CD4-positive, alpha-beta T cell (primary cell): ENCODE measurements at regions not wholly inside any gene's neighbourhood (a gene's known extent, or its start where the extent isn't known, plus 50 kb on each side); places are given as distances from the start of the nearest gene placed in this dataset.
"Not testable (repeated sequence)": the region's sequence is repeated elsewhere in the genome, so short reads cannot be mapped to it uniquely, and the experiment has no call there.

Source experiments
- ATAC-seq: fragments of 200-7000 bp; cut with Tn5 transposase; one replicate; pipeline ENCODE4 v1.10.0; 2022; ENCODE audit warnings: mild to moderate bottlenecking; ENCODE audit not compliant: poor library complexity
- CTCF ChIA-PET: fragments of 350-600 bp; sonication (Branson Sonifier 250); formaldehyde crosslinking; loops from one replicate; lab custom pipeline; 2021; ENCODE audit warnings: antibody characterized with exemption, inconsistent platforms; lab: Charles Lee
- POLR2A ChIA-PET: fragments of 350-600 bp; sonication (Branson Sonifier 250); formaldehyde crosslinking; loops from one replicate; lab custom pipeline; 2021; ENCODE audit warnings: antibody characterized with exemption, inconsistent platforms; lab: Charles Lee
- DNase-seq, 14 experiments: peaks; one replicate each; pipeline ENCODE4 v3.0.0-alpha.2; 2013 to 2020; ENCODE audit warnings: mixed read lengths in 2 of 14
- H3K27ac ChIP-seq, 2 donors: one replicate each; pipeline versions ENCODE4 v1.5.1 to v1.7.0; 2013; ENCODE audit warnings: low read length in 2 of 2, low read depth in 1 of 2, mild to moderate bottlenecking in 1 of 2
- H3K27me3 ChIP-seq, 2 experiments: 1 replicate in 1 of 2; 2 replicates in 1 of 2; pipeline versions ENCODE4 v1.6.1 to v1.7.0; 2013; ENCODE audit warnings: low read length in 2 of 2, control low read depth in 1 of 2, mild to moderate bottlenecking in 1 of 2, moderate library complexity in 1 of 2; ENCODE audit not compliant: insufficient read depth in 2 of 2, control insufficient read depth in 1 of 2
- H3K36me3 ChIP-seq: one replicate; pipeline ENCODE4 v1.6.1; 2013; ENCODE audit warnings: low read length, control low read depth; ENCODE audit not compliant: insufficient read depth
- H3K4me1 ChIP-seq: one replicate; pipeline ENCODE4 v1.6.1; 2013; ENCODE audit warnings: low read length, control low read depth; ENCODE audit not compliant: insufficient read depth
- H3K4me3 ChIP-seq: one replicate; pipeline ENCODE4 v1.5.1; 2013; ENCODE audit warnings: mild to moderate bottlenecking, low read length, moderate library complexity
- H3K9me3 ChIP-seq, 2 experiments: 1 replicate in 1 of 2; 2 replicates in 1 of 2; pipeline versions ENCODE4 v1.6.1 to v1.7.0; 2013; ENCODE audit warnings: low read length in 2 of 2, mild to moderate bottlenecking in 2 of 2, control low read depth in 1 of 2, moderate library complexity in 1 of 2; ENCODE audit not compliant: control insufficient read depth in 1 of 2, insufficient read depth in 1 of 2
- H3K27ac Mint-ChIP-seq: one replicate; pipeline ENCODE4 v1.8.0; 2020; ENCODE audit warnings: mixed read lengths
- H3K27me3 Mint-ChIP-seq: one replicate; pipeline ENCODE4 v1.8.0; 2021; ENCODE audit warnings: mixed read lengths
- H3K36me3 Mint-ChIP-seq: one replicate; pipeline ENCODE4 v1.8.0; 2021; ENCODE audit warnings: low read depth, mixed read lengths
- H3K4me1 Mint-ChIP-seq: one replicate; pipeline ENCODE4 v1.8.0; 2021; ENCODE audit warnings: low read depth, mixed read lengths
- H3K4me3 Mint-ChIP-seq: one replicate; pipeline ENCODE4 v1.8.0; 2020; ENCODE audit warnings: mild to moderate bottlenecking, mixed read lengths
- H3K9me3 Mint-ChIP-seq: one replicate; pipeline ENCODE4 v1.8.0; 2020; ENCODE audit warnings: mixed read lengths
- CTCF ChIP-seq: fragments of 200-600 bp; IDR thresholded peaks from one replicate; pipeline ENCODE4 v1.8.0; 2022; ENCODE audit warnings: antibody characterized with exemption, mild to moderate bottlenecking
- intact Hi-C, 2 experiments: fragments of 100-400 bp; cut with DNase I in 1 of 2; cut with micrococcal nuclease in 1 of 2; formaldehyde crosslinking; loops; one replicate each; pipeline versions ENCODE4 v1.15.1 to v1.9.0; 2023 to 2025; cut with DNase I, micrococcal nuclease

GRCh38 chr22:16699326-16699725 lies 106.7 kb upstream of the CCT8L2 start:
- TF ChIP-seq CTCF, result no peak

GRCh38 chr22:16697492-16698044 lies 105.0 kb upstream of the CCT8L2 start:
- H3K36me3 ChIP-seq, DNase-seq: not testable (repeated sequence)

More at GRCh38 chr22:16699326-16699725, 106.7 kb upstream of the CCT8L2 start:
- DNase-seq (no peak), ATAC-seq (no peak)
- Mint-ChIP-seq H3K36me3 (no peaks in the 10 kb centered on the region), H3K27ac (no peak overlapping the region), H3K27me3 (no peaks in the 10 kb centered on the region), H3K9me3 (no peaks in the 10 kb centered on the region), H3K4me3 (no peak overlapping the region), H3K4me1 (no peaks in the 10 kb centered on the region)
- no peaks in the 10 kb centered on the region for H3K36me3 ChIP-seq
- intact Hi-C loops, result no loop called here
- no peaks in the 10 kb centered on the region for H3K4me1 ChIP-seq
- H3K9me3 ChIP-seq, result peaks cover 0 to 5% of the 10 kb centered on the region in 2 experiments
- ChIA-PET POLR2A (no interaction called here), CTCF (no interaction called here)
- no peaks in the 10 kb centered on the region for H3K27me3 ChIP-seq
- no peak overlapping the region for H3K27ac ChIP-seq
- H3K4me3 ChIP-seq, result no peak overlapping the region

GRCh38 chr22:16696900-16697299 lies 104.3 kb upstream of the CCT8L2 start:
- intact Hi-C loops, CTCF ChIA-PET, H3K4me1 Mint-ChIP-seq, H3K36me3 Mint-ChIP-seq, ATAC-seq, H3K27me3 ChIP-seq, H3K27me3 Mint-ChIP-seq, H3K9me3 ChIP-seq, H3K36me3 ChIP-seq, H3K27ac Mint-ChIP-seq, H3K4me3 Mint-ChIP-seq, H3K9me3 Mint-ChIP-seq, H3K27ac ChIP-seq, H3K4me3 ChIP-seq, DNase-seq, H3K4me1 ChIP-seq, POLR2A ChIA-PET: not testable (repeated sequence)

More at GRCh38 chr22:16697492-16698044, 105.0 kb upstream of the CCT8L2 start:
- H3K27ac Mint-ChIP-seq, H3K36me3 Mint-ChIP-seq, intact Hi-C loops, H3K4me3 Mint-ChIP-seq, H3K9me3 ChIP-seq, H3K4me1 Mint-ChIP-seq, H3K4me3 ChIP-seq, H3K4me1 ChIP-seq, H3K27ac ChIP-seq, CTCF ChIA-PET, POLR2A ChIA-PET, H3K9me3 Mint-ChIP-seq, H3K27me3 ChIP-seq, ATAC-seq, H3K27me3 Mint-ChIP-seq: not testable (repeated sequence)

GRCh38 chr22:16695261-16695660 lies 102.7 kb upstream of the CCT8L2 start:
- Histone ChIP-seq H3K27ac (no peak overlapping the region), H3K4me1 (no peaks in the 10 kb centered on the region), H3K4me3 (no peak overlapping the region), H3K27me3 (no peaks in the 10 kb centered on the region), H3K9me3 (peaks cover 0 to 8% of the 10 kb centered on the region in 2 experiments), H3K36me3 (no peaks in the 10 kb centered on the region)
- H3K27me3 Mint-ChIP-seq, result no peaks in the 10 kb centered on the region
- no peak for TF ChIP-seq CTCF
- H3K4me1 Mint-ChIP-seq, result no peaks in the 10 kb centered on the region
- no peak overlapping the region for H3K4me3 Mint-ChIP-seq
- no peak overlapping the region for H3K27ac Mint-ChIP-seq
- POLR2A ChIA-PET, result no interaction called here
- intact Hi-C loops, result no loop called here
- H3K9me3 Mint-ChIP-seq, result no peaks in the 10 kb centered on the region
- no peaks in the 10 kb centered on the region for H3K36me3 Mint-ChIP-seq
- ATAC-seq (no peak), DNase-seq (no peak)
- CTCF ChIA-PET, result no interaction called here

- POLR2A ChIA-PET, H3K9me3 Mint-ChIP-seq, H3K4me3 Mint-ChIP-seq, H3K27ac ChIP-seq, H3K27ac Mint-ChIP-seq, H3K4me1 Mint-ChIP-seq, H3K27me3 ChIP-seq, H3K4me3 ChIP-seq, CTCF ChIA-PET, ATAC-seq, intact Hi-C loops, H3K4me1 ChIP-seq, H3K9me3 ChIP-seq, H3K36me3 ChIP-seq, DNase-seq, H3K27me3 Mint-ChIP-seq, H3K36me3 Mint-ChIP-seq: not testable (repeated sequence)
Observed at GRCh38 chr22:16693747-16694146, 101.1 kb upstream of the CCT8L2 start.

GRCh38 chr22:16689358-16689757 lies 96.7 kb upstream of the CCT8L2 start:
- H3K36me3 Mint-ChIP-seq, DNase-seq, H3K4me1 ChIP-seq, H3K9me3 ChIP-seq, H3K27ac ChIP-seq, POLR2A ChIA-PET, H3K4me3 Mint-ChIP-seq, CTCF ChIA-PET, H3K9me3 Mint-ChIP-seq, H3K36me3 ChIP-seq, H3K27me3 ChIP-seq, H3K27ac Mint-ChIP-seq, ATAC-seq, H3K4me1 Mint-ChIP-seq, H3K27me3 Mint-ChIP-seq, intact Hi-C loops, H3K4me3 ChIP-seq: not testable (repeated sequence)
